Fibroblast of the aortic adventitia (primary cell): ENCODE measurements at regions not wholly inside any gene's neighbourhood (a gene's known extent, or its start where the extent isn't known, plus 50 kb on each side); places are given as distances from the start of the nearest gene placed in this dataset.

ENCODE experiments used
- DNase-seq: peaks from one replicate; pipeline ENCODE4 v3.0.0-alpha.2; 2010; ENCODE audit warnings: low read depth
- H3K4me3 ChIP-seq: 2 replicates; pipeline ENCODE4 v1.5.1; 2011; ENCODE audit warnings: low read depth, mild to moderate bottlenecking, control low read depth, low read length, moderate library complexity
- CTCF ChIP-seq: IDR thresholded peaks from 2 replicates; pipeline ENCODE4 v1.5.1; 2011; ENCODE audit warnings: mild to moderate bottlenecking, low read length, control low read depth, inconsistent platforms; ENCODE audit not compliant: insufficient read depth

GRCh38 chr17:5719976-5720375 is 135.7 kb upstream of the NLRP1 start:
- no peak overlapping the region for H3K4me3 ChIP-seq
- no peak for TF ChIP-seq CTCF
- no peak for DNase-seq

GRCh38 chr17:5730373-5730772 is 146.1 kb upstream of the NLRP1 start:
- DNase-seq = no peak
- TF ChIP-seq CTCF = no peak
- no peak overlapping the region for H3K4me3 ChIP-seq

GRCh38 chr17:5740937-5741336 is 156.6 kb upstream of the NLRP1 start:
- H3K4me3 ChIP-seq = no peak overlapping the region
- DNase-seq = no peak
- no peak for TF ChIP-seq CTCF

- no peak for DNase-seq
- H3K4me3 ChIP-seq = no peak overlapping the region
- TF ChIP-seq CTCF = no peak
These were observed 157.5 kb upstream of the NLRP1 start for GRCh38 chr17:5741810-5742209.

- no peak overlapping the region for H3K4me3 ChIP-seq
- DNase-seq = no peak
- TF ChIP-seq CTCF = no peak
These were observed 161.0 kb upstream of the NLRP1 start for GRCh38 chr17:5745111-5745813.

- no peak overlapping the region for H3K4me3 ChIP-seq
- no peak for DNase-seq
- peak; percentile 2 for TF ChIP-seq CTCF
These were observed 163.0 kb upstream of the NLRP1 start for GRCh38 chr17:5747276-5747675.

GRCh38 chr17:5747964-5748363 is 163.7 kb upstream of the NLRP1 start:
- no peak for TF ChIP-seq CTCF
- DNase-seq = no peak
- H3K4me3 ChIP-seq = no peak overlapping the region
